DND-41 (cell line): ENCODE measurements at regions not wholly inside any gene's neighbourhood (a gene's known extent, or its start where the extent isn't known, plus 50 kb on each side); places are given as distances from the start of the nearest gene placed in this dataset.

Experiments used
- CTCF ChIP-seq: IDR thresholded peaks from 2 replicates; pipeline ENCODE4 v1.5.1; 2012; ENCODE audit warnings: borderline replicate concordance, low read length, moderate library complexity, mild to moderate bottlenecking; ENCODE audit not compliant: poor library complexity, severe bottlenecking; ENCODE audit errors: extremely low read depth
- EZH2 ChIP-seq: IDR thresholded peaks from 3 replicates; pipeline ENCODE4 v1.6.1; 2012; ENCODE audit warnings: borderline replicate concordance, low read depth, mild to moderate bottlenecking, moderate library complexity, low read length, inconsistent platforms; ENCODE audit not compliant: severe bottlenecking

GRCh38 chr11:90294526-90294925, 71.7 kb upstream of the CHORDC1 start:
- TF ChIP-seq CTCF (no peak), EZH2 (no peak)
